ENCODE measurements at regions not wholly inside any gene's neighbourhood (a gene's known extent, or its start where the extent isn't known, plus 50 kb on each side); places are given as distances from the start of the nearest gene placed in this dataset.
A peak's percentile ranks its signal among the peaks of the same experiment; 100 is the strongest.

GRCh38 chr3:139226731-139227130 lies 117.1 kb upstream of the MRPS22 start:
- no peak overlapping the region for H2AK5ac ChIP-seq (ENCODE audit: low read length)
- no peak overlapping the region for H3K14ac ChIP-seq (ENCODE audit: low read length)
- H4K12ac ChIP-seq (ENCODE audit: low read depth, low read length), result no peak overlapping the region
- no peak overlapping the region for H4K91ac ChIP-seq (ENCODE audit: low read depth, low read length)
- no peaks in the 10 kb centered on the region for H3K27me3 ChIP-seq (ENCODE audit: insufficient read depth, low read length)
- no peak overlapping the region for H3K18ac ChIP-seq (ENCODE audit: low read length)
- no peaks in the 10 kb centered on the region for H3K4me1 ChIP-seq (ENCODE audit: control insufficient read depth in 1 of 2, insufficient read depth in 2 of 2, low read length in 2 of 2)
- no peaks in the 10 kb centered on the region for H3K36me3 ChIP-seq (ENCODE audit: control insufficient read depth in 1 of 2, insufficient read depth in 2 of 2, low read length in 2 of 2)
- H4K8ac ChIP-seq (ENCODE audit: low read depth, low read length), result no peak overlapping the region
- no peak overlapping the region for H2BK12ac ChIP-seq (ENCODE audit: low read length)
- no peak overlapping the region for H3K4me2 ChIP-seq (ENCODE audit: low read length)
- no peaks in the 10 kb centered on the region for H3K9me3 ChIP-seq (ENCODE audit: insufficient read depth, low read depth, low read length)
- no peak overlapping the region for H3K23ac ChIP-seq (ENCODE audit: low read length)
- no peak overlapping the region for H3K9ac ChIP-seq (ENCODE audit: low read length)
- no CpG with 5 or more reads among the region's 3 CpGs for WGBS (ENCODE audit: extremely low coverage, insufficient coverage, insufficient read length)
- no peak overlapping the region for H2BK5ac ChIP-seq (ENCODE audit: low read depth, low read length, poor library complexity)
- no peaks in the 10 kb centered on the region for H3K79me1 ChIP-seq (ENCODE audit: low read length)
- no peak overlapping the region for H2BK120ac ChIP-seq (ENCODE audit: insufficient read depth, low read length, poor library complexity)
- H3K4ac ChIP-seq (ENCODE audit: low read depth, low read length), result no peak overlapping the region
- no peak overlapping the region for H3K27ac ChIP-seq (ENCODE audit: low read depth, low read length)
- DNase-seq, result no peak
- H3K79me2 ChIP-seq (ENCODE audit: control insufficient read depth, insufficient read depth, low read length, poor library complexity), result no peaks in the 10 kb centered on the region
- H3K4me3 ChIP-seq (ENCODE audit: low read depth, low read length), result no peak overlapping the region
- no peak overlapping the region for H2AFZ ChIP-seq (ENCODE audit: insufficient read depth, low read length, poor library complexity)

GRCh38 chr3:139227165-139227564 lies 116.7 kb upstream of the MRPS22 start:
- no peak for DNase-seq
- Histone ChIP-seq H3K9me3 (ENCODE audit: insufficient read depth, low read depth, low read length) (no peaks in the 10 kb centered on the region), H3K79me2 (ENCODE audit: control insufficient read depth, insufficient read depth, low read length, poor library complexity) (no peaks in the 10 kb centered on the region), H3K27ac (ENCODE audit: low read depth, low read length) (no peak overlapping the region), H3K4ac (ENCODE audit: low read depth, low read length) (no peak overlapping the region), H3K36me3 (ENCODE audit: control insufficient read depth in 1 of 2, insufficient read depth in 2 of 2, low read length in 2 of 2) (no peaks in the 10 kb centered on the region), H4K12ac (ENCODE audit: low read depth, low read length) (no peak overlapping the region), H3K23ac (ENCODE audit: low read length) (no peak overlapping the region), H3K27me3 (ENCODE audit: insufficient read depth, low read length) (no peaks in the 10 kb centered on the region), H2AK5ac (ENCODE audit: low read length) (no peak overlapping the region), H3K9ac (ENCODE audit: low read length) (no peak overlapping the region), H2BK12ac (ENCODE audit: low read length) (no peak overlapping the region), H3K4me3 (ENCODE audit: low read depth, low read length) (no peak overlapping the region), H3K14ac (ENCODE audit: low read length) (no peak overlapping the region), H4K8ac (ENCODE audit: low read depth, low read length) (no peak overlapping the region), H3K18ac (ENCODE audit: low read length) (no peak overlapping the region), H2BK5ac (ENCODE audit: low read depth, low read length, poor library complexity) (no peak overlapping the region), H2AFZ (ENCODE audit: insufficient read depth, low read length, poor library complexity) (no peak overlapping the region), H2BK120ac (ENCODE audit: insufficient read depth, low read length, poor library complexity) (no peak overlapping the region), H3K79me1 (ENCODE audit: low read length) (no peaks in the 10 kb centered on the region), H3K4me2 (ENCODE audit: low read length) (no peak overlapping the region), H3K4me1 (ENCODE audit: control insufficient read depth in 1 of 2, insufficient read depth in 2 of 2, low read length in 2 of 2) (no peaks in the 10 kb centered on the region), H4K91ac (ENCODE audit: low read depth, low read length) (no peak overlapping the region)
- no CpG with 5 or more reads among the region's 1 CpG for WGBS (ENCODE audit: extremely low coverage, insufficient coverage, insufficient read length)

GRCh38 chr3:139227827-139228226 lies 116.0 kb upstream of the MRPS22 start:
- DNase-seq, result no peak
- Histone ChIP-seq H3K4me3 (ENCODE audit: low read depth, low read length) (no peak overlapping the region), H3K79me2 (ENCODE audit: control insufficient read depth, insufficient read depth, low read length, poor library complexity) (no peaks in the 10 kb centered on the region), H4K12ac (ENCODE audit: low read depth, low read length) (no peak overlapping the region), H2BK120ac (ENCODE audit: insufficient read depth, low read length, poor library complexity) (no peak overlapping the region), H3K27ac (ENCODE audit: low read depth, low read length) (no peak overlapping the region), H2BK12ac (ENCODE audit: low read length) (no peak overlapping the region), H4K8ac (ENCODE audit: low read depth, low read length) (no peak overlapping the region), H3K9ac (ENCODE audit: low read length) (peak overlapping the region; percentile 4), H2BK5ac (ENCODE audit: low read depth, low read length, poor library complexity) (no peak overlapping the region), H3K4me2 (ENCODE audit: low read length) (no peak overlapping the region), H3K14ac (ENCODE audit: low read length) (no peak overlapping the region), H3K23ac (ENCODE audit: low read length) (no peak overlapping the region), H3K4ac (ENCODE audit: low read depth, low read length) (no peak overlapping the region), H3K9me3 (ENCODE audit: insufficient read depth, low read depth, low read length) (no peaks in the 10 kb centered on the region), H2AK5ac (ENCODE audit: low read length) (no peak overlapping the region), H4K91ac (ENCODE audit: low read depth, low read length) (no peak overlapping the region), H3K79me1 (ENCODE audit: low read length) (no peaks in the 10 kb centered on the region), H2AFZ (ENCODE audit: insufficient read depth, low read length, poor library complexity) (no peak overlapping the region), H3K27me3 (ENCODE audit: insufficient read depth, low read length) (no peaks in the 10 kb centered on the region), H3K18ac (ENCODE audit: low read length) (no peak overlapping the region), H3K4me1 (ENCODE audit: control insufficient read depth in 1 of 2, insufficient read depth in 2 of 2, low read length in 2 of 2) (no peaks in the 10 kb centered on the region), H3K36me3 (ENCODE audit: control insufficient read depth in 1 of 2, insufficient read depth in 2 of 2, low read length in 2 of 2) (no peaks in the 10 kb centered on the region)
- no CpG with 5 or more reads among the region's 4 CpGs for WGBS (ENCODE audit: extremely low coverage, insufficient coverage, insufficient read length)

- Histone ChIP-seq H4K8ac (ENCODE audit: low read depth, low read length) (no peak overlapping the region), H3K27ac (ENCODE audit: low read depth, low read length) (no peak overlapping the region), H3K4me1 (ENCODE audit: control insufficient read depth in 1 of 2, insufficient read depth in 2 of 2, low read length in 2 of 2) (peaks cover 9 to 10% of the 10 kb centered on the region in 2 experiments), H3K79me2 (ENCODE audit: control insufficient read depth, insufficient read depth, low read length, poor library complexity) (no peaks in the 10 kb centered on the region), H3K9me3 (ENCODE audit: insufficient read depth, low read depth, low read length) (no peaks in the 10 kb centered on the region), H2BK12ac (ENCODE audit: low read length) (no peak overlapping the region), H3K14ac (ENCODE audit: low read length) (no peak overlapping the region), H3K4me2 (ENCODE audit: low read length) (no peak overlapping the region), H2AFZ (ENCODE audit: insufficient read depth, low read length, poor library complexity) (no peak overlapping the region), H2BK120ac (ENCODE audit: insufficient read depth, low read length, poor library complexity) (no peak overlapping the region), H4K91ac (ENCODE audit: low read depth, low read length) (no peak overlapping the region), H3K79me1 (ENCODE audit: low read length) (no peaks in the 10 kb centered on the region), H3K36me3 (ENCODE audit: control insufficient read depth in 1 of 2, insufficient read depth in 2 of 2, low read length in 2 of 2) (no peaks in the 10 kb centered on the region), H3K23ac (ENCODE audit: low read length) (no peak overlapping the region), H3K9ac (ENCODE audit: low read length) (no peak overlapping the region), H3K4ac (ENCODE audit: low read depth, low read length) (no peak overlapping the region), H3K27me3 (ENCODE audit: insufficient read depth, low read length) (no peaks in the 10 kb centered on the region), H2BK5ac (ENCODE audit: low read depth, low read length, poor library complexity) (no peak overlapping the region), H4K12ac (ENCODE audit: low read depth, low read length) (no peak overlapping the region), H2AK5ac (ENCODE audit: low read length) (no peak overlapping the region), H3K18ac (ENCODE audit: low read length) (no peak overlapping the region), H3K4me3 (ENCODE audit: low read depth, low read length) (no peak overlapping the region)
- WGBS (ENCODE audit: extremely low coverage, insufficient coverage, insufficient read length), result no CpG with 5 or more reads among the region's 8 CpGs
- no peak for DNase-seq
Measured at GRCh38 chr3:139230391-139230790, 113.4 kb upstream of the MRPS22 start.
